CD14-positive monocyte (primary cell): ENCODE measurements at regions not wholly inside any gene's neighbourhood (a gene's known extent, or its start where the extent isn't known, plus 50 kb on each side); places are given as distances from the start of the nearest gene placed in this dataset.

Source experiments
- DNase-seq, 3 donors: peaks; one replicate each; pipeline ENCODE4 v3.0.0-alpha.2; 2011 to 2022
- H2AFZ ChIP-seq: 2 replicates; pipeline ENCODE4 v1.6.0; 2012; ENCODE audit warnings: mild to moderate bottlenecking, low read depth, low read length, inconsistent platforms; ENCODE audit not compliant: insufficient read depth, poor library complexity, severe bottlenecking
- H3K27ac ChIP-seq, 2 donors: 1 replicate in 1 of 2; 2 replicates in 1 of 2; pipeline ENCODE4 v1.5.1; 2012 to 2013; ENCODE audit warnings: low read length in 2 of 2, control low read depth in 1 of 2, inconsistent platforms in 1 of 2, low read depth in 1 of 2, mild to moderate bottlenecking in 1 of 2
- H3K27me3 ChIP-seq, 2 donors: one replicate each; pipeline versions ENCODE4 v1.6.0 to v1.6.1; 2011 to 2013; ENCODE audit warnings: low read length in 2 of 2; ENCODE audit not compliant: control insufficient read depth in 2 of 2, insufficient read depth in 2 of 2
- H3K36me3 ChIP-seq, 2 donors: replicated peaks in 1 of 2; 1 replicate in 1 of 2; 2 replicates in 1 of 2; pipeline versions ENCODE4 v1.5.1 to v1.6.1; 2012 to 2013; ENCODE audit warnings: low read length in 2 of 2, control low read depth in 1 of 2, inconsistent platforms in 1 of 2, mild to moderate bottlenecking in 1 of 2; ENCODE audit not compliant: insufficient read depth in 2 of 2, control insufficient read depth in 1 of 2
- H3K4me1 ChIP-seq, 2 donors: 1 replicate in 1 of 2; 2 replicates in 1 of 2; pipeline versions ENCODE4 v1.5.1 to v1.6.1; 2012 to 2013; ENCODE audit warnings: low read length in 2 of 2, control low read depth in 1 of 2, inconsistent platforms in 1 of 2, mild to moderate bottlenecking in 1 of 2, moderate library complexity in 1 of 2; ENCODE audit not compliant: insufficient read depth in 2 of 2, control insufficient read depth in 1 of 2
- H3K4me2 ChIP-seq: replicated peaks from 2 replicates; pipeline ENCODE3; 2012; ENCODE audit warnings: low read length, moderate library complexity, mild to moderate bottlenecking; ENCODE audit not compliant: poor library complexity, severe bottlenecking; ENCODE audit errors: extremely low read depth
- H3K4me3 ChIP-seq, 3 experiments: fragments of 200-600 bp in 1 of 3; sonication (generic) in 1 of 3; replicated peaks in 1 of 3; 1 replicate in 2 of 3; 2 replicates in 1 of 3; pipeline ENCODE4 v1.5.1; 2011 to 2013; ENCODE audit warnings: low read length in 3 of 3, mild to moderate bottlenecking in 3 of 3, control low read depth in 2 of 3, low read depth in 2 of 3, inconsistent platforms in 1 of 3, moderate library complexity in 1 of 3
- H3K79me2 ChIP-seq: 2 replicates; pipeline ENCODE4 v1.6.0; 2012; ENCODE audit warnings: mild to moderate bottlenecking, control low read depth, inconsistent platforms, low read length, moderate library complexity; ENCODE audit not compliant: insufficient read depth
- H3K9ac ChIP-seq: 2 replicates; pipeline ENCODE4 v1.6.0; 2017; ENCODE audit warnings: low read length, mild to moderate bottlenecking; ENCODE audit not compliant: insufficient read depth, poor library complexity, severe bottlenecking
- H3K9me3 ChIP-seq, 2 donors: replicated peaks in 1 of 2; 1 replicate in 1 of 2; 2 replicates in 1 of 2; pipeline versions ENCODE4 v1.5.1 to v1.6.1; 2012 to 2013; ENCODE audit warnings: low read length in 2 of 2, control low read depth in 1 of 2; ENCODE audit not compliant: control insufficient read depth in 1 of 2, insufficient read depth in 1 of 2
- H4K20me1 ChIP-seq: 2 replicates; pipeline ENCODE4 v1.6.0; 2012; ENCODE audit warnings: mild to moderate bottlenecking, low read length, control low read depth, moderate library complexity; ENCODE audit not compliant: insufficient read depth
- H3K27ac Mint-ChIP-seq, 7 donors: one replicate each; pipeline ENCODE4 v1.8.0; 2020; ENCODE audit warnings: mild to moderate bottlenecking in 7 of 7, mixed read lengths in 7 of 7, moderate library complexity in 6 of 7, inconsistent platforms in 2 of 7
- H3K27me3 Mint-ChIP-seq, 3 donors: one replicate each; pipeline ENCODE4 v1.8.0; 2021 to 2022; ENCODE audit warnings: low read depth in 3 of 3, mild to moderate bottlenecking in 3 of 3, mixed read lengths in 3 of 3, moderate library complexity in 3 of 3, inconsistent platforms in 1 of 3
- H3K36me3 Mint-ChIP-seq, 2 donors: one replicate each; pipeline ENCODE4 v1.8.0; 2020; ENCODE audit warnings: mixed read lengths in 2 of 2, inconsistent platforms in 1 of 2, mild to moderate bottlenecking in 1 of 2
- H3K4me1 Mint-ChIP-seq: one replicate; pipeline ENCODE4 v1.8.0; 2020; ENCODE audit warnings: mild to moderate bottlenecking, mixed read lengths
- H3K4me3 Mint-ChIP-seq, 2 donors: one replicate each; pipeline ENCODE4 v1.8.0; 2020; ENCODE audit warnings: mild to moderate bottlenecking in 2 of 2, mixed read lengths in 2 of 2, moderate library complexity in 1 of 2
- H3K9me3 Mint-ChIP-seq, 7 donors: one replicate each; pipeline ENCODE4 v1.8.0; 2020 to 2022; ENCODE audit warnings: mixed read lengths in 7 of 7, mild to moderate bottlenecking in 6 of 7, moderate library complexity in 6 of 7, inconsistent platforms in 2 of 7
- WGBS: methylation state at CpG from one replicate; pipeline ENCODE4 v1.1.5; 2013; ENCODE audit warnings: missing lambda C conversion rate; ENCODE audit not compliant: insufficient coverage; 5-methylcytosine and 5-hydroxymethylcytosine counted together
- intact Hi-C, 2 donors: fragments of 100-400 bp; cut with micrococcal nuclease; formaldehyde crosslinking; loops; one replicate each; pipeline versions ENCODE4 v1.15.0 to v1.15.1; 2023
- TF ChIP-seq, protein P1 (sequence below): fragments of 200-600 bp; IDR thresholded peaks from one replicate; pipeline ENCODE4 v1.8.0; 2022; ENCODE audit warnings: antibody characterized with exemption, mild to moderate bottlenecking

DNA sequence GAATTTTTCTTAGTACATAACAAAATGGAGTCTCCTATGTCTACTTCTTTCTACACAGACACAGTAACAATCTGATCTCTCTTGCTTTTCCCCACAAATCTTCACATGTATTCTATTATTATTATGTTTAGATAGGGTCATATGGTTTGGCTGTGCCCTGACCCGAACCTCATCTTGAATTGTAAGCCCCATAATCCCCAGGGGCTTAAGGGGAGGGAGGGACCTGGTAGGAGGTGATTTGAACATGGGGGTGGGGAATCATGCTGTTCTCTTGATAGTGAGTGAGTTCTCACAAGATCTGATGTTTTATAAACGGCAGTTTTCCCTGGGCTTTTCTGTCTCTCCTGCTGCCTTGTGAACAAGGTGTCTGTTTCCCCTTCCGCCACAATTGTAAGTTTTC is 86.7 kb upstream of the SELENOK start:
- 69% methylated on average over 2 of the region's 3 CpGs for WGBS
- Mint-ChIP-seq H3K27ac (no peak overlapping the region), H3K27me3 (peaks cover 3 to 9% (median 9%) of the 10 kb centered on the region in 3 donors), H3K4me3 (peak overlapping the region in 1 of 2 donors; percentile 18), H3K36me3 (no peaks in the 10 kb centered on the region), H3K4me1 (no peaks in the 10 kb centered on the region), H3K9me3 (peaks cover 8 to 25% (median 12%) of the 10 kb centered on the region in 7 donors)
- Histone ChIP-seq H3K9ac (no peak overlapping the region), H3K27ac (no peak overlapping the region), H3K27me3 (no peaks in the 10 kb centered on the region), H4K20me1 (no peaks in the 10 kb centered on the region), H3K79me2 (no peaks in the 10 kb centered on the region), H3K4me1 (no peaks in the 10 kb centered on the region), H3K9me3 (peaks cover 6 to 12% of the 10 kb centered on the region in 2 donors), H3K4me3 (no peak overlapping the region), H2AFZ (no peak overlapping the region), H3K4me2 (no peak overlapping the region), H3K36me3 (no peaks in the 10 kb centered on the region)
- intact Hi-C loops: no loop called here
- DNase-seq: no peak
- TF ChIP-seq, protein P1, sequence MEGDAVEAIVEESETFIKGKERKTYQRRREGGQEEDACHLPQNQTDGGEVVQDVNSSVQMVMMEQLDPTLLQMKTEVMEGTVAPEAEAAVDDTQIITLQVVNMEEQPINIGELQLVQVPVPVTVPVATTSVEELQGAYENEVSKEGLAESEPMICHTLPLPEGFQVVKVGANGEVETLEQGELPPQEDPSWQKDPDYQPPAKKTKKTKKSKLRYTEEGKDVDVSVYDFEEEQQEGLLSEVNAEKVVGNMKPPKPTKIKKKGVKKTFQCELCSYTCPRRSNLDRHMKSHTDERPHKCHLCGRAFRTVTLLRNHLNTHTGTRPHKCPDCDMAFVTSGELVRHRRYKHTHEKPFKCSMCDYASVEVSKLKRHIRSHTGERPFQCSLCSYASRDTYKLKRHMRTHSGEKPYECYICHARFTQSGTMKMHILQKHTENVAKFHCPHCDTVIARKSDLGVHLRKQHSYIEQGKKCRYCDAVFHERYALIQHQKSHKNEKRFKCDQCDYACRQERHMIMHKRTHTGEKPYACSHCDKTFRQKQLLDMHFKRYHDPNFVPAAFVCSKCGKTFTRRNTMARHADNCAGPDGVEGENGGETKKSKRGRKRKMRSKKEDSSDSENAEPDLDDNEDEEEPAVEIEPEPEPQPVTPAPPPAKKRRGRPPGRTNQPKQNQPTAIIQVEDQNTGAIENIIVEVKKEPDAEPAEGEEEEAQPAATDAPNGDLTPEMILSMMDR: no peak

DNA sequence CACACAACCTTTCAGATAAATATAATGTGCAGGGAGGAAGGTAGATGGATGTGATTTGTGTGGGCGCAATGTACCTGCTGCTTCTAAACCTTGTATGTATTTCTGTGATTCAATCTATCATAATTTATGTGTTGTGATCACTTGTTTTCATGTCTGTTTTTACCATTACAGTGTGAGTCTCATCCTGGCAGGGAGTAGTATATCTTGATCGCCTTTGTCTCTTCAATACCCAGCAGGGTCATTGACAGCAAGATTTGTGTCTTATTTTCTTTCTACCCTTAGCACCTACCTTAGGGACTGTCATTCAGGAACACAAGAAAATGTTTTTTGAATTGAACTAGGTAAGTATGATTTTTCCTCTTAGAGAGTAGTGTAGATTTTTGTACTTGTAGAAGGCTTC is 83.7 kb upstream of the SELENOK start:
- Histone ChIP-seq H3K36me3 (no peaks in the 10 kb centered on the region), H3K4me1 (no peaks in the 10 kb centered on the region), H3K27ac (no peak overlapping the region), H3K9ac (no peak overlapping the region), H3K4me2 (no peak overlapping the region), H4K20me1 (no peaks in the 10 kb centered on the region), H3K9me3 (peaks cover 6 to 27% of the 10 kb centered on the region in 2 donors), H3K4me3 (no peak overlapping the region), H2AFZ (no peak overlapping the region), H3K27me3 (no peaks in the 10 kb centered on the region), H3K79me2 (no peaks in the 10 kb centered on the region)
- Mint-ChIP-seq H3K9me3 (peaks cover 11 to 36% (median 19%) of the 10 kb centered on the region in 7 donors), H3K27ac (no peak overlapping the region), H3K4me3 (no peak overlapping the region), H3K36me3 (no peaks in the 10 kb centered on the region), H3K27me3 (peaks cover 3 to 9% (median 5%) of the 10 kb centered on the region in 3 donors), H3K4me1 (no peaks in the 10 kb centered on the region)
- WGBS: no CpG with 5 or more reads among the region's 2 CpGs
- TF ChIP-seq, protein P1: no peak
- DNase-seq: no peak
- intact Hi-C loops: no loop called here
